Effector memory CD4-positive, alpha-beta T cell (primary cell): ENCODE measurements at regions not wholly inside any gene's neighbourhood (a gene's known extent, or its start where the extent isn't known, plus 50 kb on each side); places are given as distances from the start of the nearest gene placed in this dataset.
A peak's percentile ranks its signal among the peaks of the same experiment; 100 is the strongest.
"Not testable (repeated sequence)": the region's sequence is repeated elsewhere in the genome, so short reads cannot be mapped to it uniquely, and the experiment has no call there.

Experiments
- DNase-seq, 3 donors: peaks; one replicate each; pipeline ENCODE4 v3.0.0-alpha.2; 2020
- H3K27ac ChIP-seq: 2 replicates; pipeline ENCODE4 v1.7.0; 2013; ENCODE audit warnings: mild to moderate bottlenecking, low read length, moderate library complexity; ENCODE audit not compliant: insufficient read depth, poor library complexity, severe bottlenecking
- H3K27me3 ChIP-seq: replicated peaks from 2 replicates; pipeline ENCODE4 v1.7.0; 2013; ENCODE audit warnings: mild to moderate bottlenecking, low read length; ENCODE audit not compliant: insufficient read depth, control insufficient read depth, poor library complexity, severe bottlenecking
- H3K36me3 ChIP-seq: 2 replicates; pipeline ENCODE4 v1.7.0; 2013; ENCODE audit warnings: mild to moderate bottlenecking, low read length, moderate library complexity; ENCODE audit not compliant: control insufficient read depth, insufficient read depth
- H3K4me1 ChIP-seq: 2 replicates; pipeline ENCODE4 v1.7.0; 2013; ENCODE audit warnings: low read length, mild to moderate bottlenecking; ENCODE audit not compliant: control insufficient read depth, insufficient read depth, poor library complexity, severe bottlenecking
- H3K4me3 ChIP-seq: 2 replicates; pipeline ENCODE4 v1.7.0; 2013; ENCODE audit warnings: low read length, low read depth, mild to moderate bottlenecking; ENCODE audit not compliant: insufficient read depth, poor library complexity, severe bottlenecking
- H3K9me3 ChIP-seq: 2 replicates; pipeline ENCODE4 v1.7.0; 2013; ENCODE audit warnings: mild to moderate bottlenecking, low read length, moderate library complexity; ENCODE audit not compliant: control insufficient read depth

DNA sequence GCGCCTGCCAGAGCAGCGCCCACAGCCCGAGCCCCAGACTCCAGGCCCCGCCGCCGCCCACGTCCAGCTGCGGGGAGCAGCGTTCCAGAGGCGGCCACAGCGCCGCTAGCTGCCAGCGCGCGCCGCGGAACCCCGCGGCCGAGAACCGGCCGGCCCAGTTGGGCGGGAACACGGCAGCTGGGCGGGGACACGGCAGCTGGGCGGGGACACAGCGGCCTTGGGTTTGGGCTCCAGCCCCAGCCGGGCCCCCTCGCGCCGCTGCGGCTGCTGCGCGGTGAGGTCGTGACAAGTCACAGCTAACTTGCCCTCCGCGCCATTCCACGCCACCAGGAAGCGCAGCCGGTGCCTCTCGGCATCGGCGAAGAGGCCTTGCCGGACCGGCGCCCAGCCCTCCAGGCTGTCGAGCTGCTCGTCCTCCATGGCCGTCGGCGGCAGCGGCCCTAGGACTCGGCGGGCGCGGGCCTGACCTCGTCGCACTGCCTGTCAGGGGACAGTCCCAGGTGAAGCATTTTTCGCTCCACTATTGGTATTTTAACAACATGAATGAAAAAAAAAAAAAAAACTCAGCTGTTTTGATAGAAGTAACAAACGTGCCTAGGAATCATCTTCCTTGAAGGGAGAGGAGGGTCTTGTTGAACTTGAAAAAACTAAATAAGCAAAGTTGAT lies 56.6 kb upstream of the GOLGA8N start:
- not testable (repeated sequence) for H3K4me1 ChIP-seq, H3K27me3 ChIP-seq, H3K36me3 ChIP-seq, H3K27ac ChIP-seq, H3K9me3 ChIP-seq
- peak overlapping the region; percentile 37 for H3K4me3 ChIP-seq
- peak; percentile 1 to 18 (median 3) for DNase-seq

DNA sequence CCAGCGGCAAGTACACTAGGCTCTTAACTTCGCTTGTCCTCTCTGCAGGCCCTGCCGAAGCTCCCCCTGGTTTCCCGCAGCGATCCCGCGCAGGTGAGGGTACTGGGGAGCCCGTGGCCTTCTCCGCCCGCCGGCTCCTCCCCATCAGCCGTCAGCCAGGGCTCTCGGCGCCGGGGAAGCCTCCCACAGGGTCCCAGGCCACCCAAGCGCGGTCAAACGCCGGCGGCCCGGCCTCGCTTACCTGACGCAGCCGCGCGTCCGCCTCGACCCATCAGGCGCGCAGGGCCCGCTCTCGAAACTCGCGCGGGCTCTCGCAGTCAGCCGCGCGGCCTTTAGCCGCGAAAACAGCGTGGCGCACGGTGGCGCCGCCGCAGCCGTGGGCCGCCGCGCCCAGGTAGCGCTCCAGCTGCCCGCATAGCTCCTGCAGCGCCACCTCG lies 57.2 kb upstream of the GOLGA8N start:
- not testable (repeated sequence) for H3K27me3 ChIP-seq, H3K4me1 ChIP-seq, H3K9me3 ChIP-seq, H3K27ac ChIP-seq, H3K36me3 ChIP-seq, DNase-seq, H3K4me3 ChIP-seq

DNA sequence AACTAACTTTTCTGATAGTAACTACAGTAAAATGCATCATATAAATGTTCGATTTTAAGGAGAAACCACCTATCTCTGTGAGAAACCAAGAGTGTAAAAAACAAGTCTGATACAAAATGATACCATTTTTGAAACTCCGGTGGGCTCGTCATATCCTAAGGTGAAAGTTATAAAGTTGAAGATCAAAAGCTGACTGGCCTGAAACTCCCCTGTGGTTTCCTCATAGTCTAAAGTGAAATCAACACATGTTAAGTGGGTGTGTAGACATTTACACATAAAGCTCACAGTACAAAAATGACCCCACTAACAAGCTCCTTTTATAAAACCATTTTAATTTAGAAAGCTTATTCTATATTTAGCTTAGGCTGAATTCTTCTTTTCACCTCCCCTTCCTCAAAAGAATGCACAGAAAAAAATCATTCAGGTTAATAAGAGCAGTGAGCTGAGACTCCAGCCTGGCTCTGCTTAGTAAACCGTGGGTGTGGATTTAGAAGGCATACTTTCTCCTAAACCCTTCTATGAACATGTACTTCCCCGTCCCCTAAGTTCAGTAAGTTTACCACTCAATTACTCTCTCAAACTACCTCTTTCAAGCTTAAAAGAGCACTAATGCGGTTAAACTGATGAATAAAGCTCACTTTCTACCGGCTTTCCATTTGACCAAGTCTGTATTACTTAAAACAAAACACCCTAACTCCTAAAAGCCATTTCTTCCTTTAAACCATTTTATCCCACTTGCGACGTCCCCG lies 57.9 kb upstream of the GOLGA8N start:
- H3K27ac ChIP-seq, result not testable (repeated sequence)

DNA sequence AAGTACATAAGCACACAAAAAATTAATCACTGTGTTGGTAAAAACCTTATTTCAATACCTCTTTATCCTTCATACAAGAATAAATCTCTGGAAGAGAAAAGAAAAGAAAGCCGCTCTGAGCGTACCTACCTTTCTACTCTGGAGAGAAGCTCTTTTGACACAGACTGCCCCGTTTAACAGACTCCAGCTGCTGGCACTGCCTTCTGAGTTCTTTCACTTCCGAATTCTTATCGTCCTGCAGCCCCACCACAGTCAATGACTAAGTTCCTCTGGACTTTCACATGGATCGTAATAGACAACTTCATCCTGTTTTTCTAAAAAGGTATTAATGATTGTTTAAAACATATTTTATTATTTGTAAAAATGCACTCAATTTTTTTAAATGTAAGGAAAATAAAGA lies 67.5 kb upstream of the GOLGA8O start:
- H3K4me1 ChIP-seq, H3K9me3 ChIP-seq, H3K27ac ChIP-seq, H3K4me3 ChIP-seq, H3K36me3 ChIP-seq, H3K27me3 ChIP-seq, DNase-seq: not testable (repeated sequence)

More for the DNA sequence above, 57.9 kb upstream of the GOLGA8N start:
- not testable (repeated sequence) for DNase-seq, H3K9me3 ChIP-seq, H3K27me3 ChIP-seq, H3K4me1 ChIP-seq, H3K4me3 ChIP-seq, H3K36me3 ChIP-seq

DNA sequence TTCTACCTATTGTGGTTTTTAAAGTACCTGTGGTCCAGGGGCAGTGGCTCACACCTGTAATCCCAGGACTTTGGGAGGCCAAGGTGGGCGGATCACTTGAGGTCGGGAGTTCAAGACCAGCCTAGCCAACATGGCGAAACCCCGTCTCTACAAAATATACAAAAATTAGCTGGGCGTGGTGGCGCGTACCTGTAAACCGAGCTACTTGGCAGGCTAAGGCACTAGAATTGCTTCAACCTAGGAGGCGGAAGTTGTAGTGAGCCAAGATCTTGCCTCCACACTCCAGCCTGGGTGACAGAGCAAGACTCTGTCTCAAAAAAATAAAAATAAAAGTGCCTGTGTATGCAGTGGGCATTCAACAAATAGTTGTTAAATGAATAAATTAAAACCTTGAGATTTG lies 67.0 kb upstream of the GOLGA8O start:
- not testable (repeated sequence) for H3K27me3 ChIP-seq, H3K27ac ChIP-seq, DNase-seq, H3K4me1 ChIP-seq, H3K9me3 ChIP-seq, H3K36me3 ChIP-seq, H3K4me3 ChIP-seq

DNA sequence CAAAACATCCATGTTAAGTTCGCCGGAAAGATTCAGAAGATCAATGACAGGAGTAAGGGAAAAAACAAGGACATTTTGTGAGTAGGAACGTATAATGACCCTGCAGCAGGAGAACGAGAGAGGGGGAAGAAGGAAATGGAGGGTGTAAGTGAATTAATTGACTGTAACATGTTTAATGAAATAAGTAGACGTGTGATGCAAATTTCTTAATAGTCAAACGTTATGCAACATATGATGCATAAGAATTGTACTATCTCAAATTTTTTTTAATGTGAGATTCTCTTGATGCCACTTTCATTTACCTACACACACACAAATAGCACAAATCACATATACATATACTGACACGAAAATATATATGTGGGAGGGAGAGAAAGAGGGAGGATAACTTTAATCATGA lies 63.5 kb upstream of the GOLGA8O start:
- not testable (repeated sequence) for H3K4me3 ChIP-seq, H3K4me1 ChIP-seq, H3K27ac ChIP-seq, H3K9me3 ChIP-seq, DNase-seq, H3K36me3 ChIP-seq, H3K27me3 ChIP-seq

DNA sequence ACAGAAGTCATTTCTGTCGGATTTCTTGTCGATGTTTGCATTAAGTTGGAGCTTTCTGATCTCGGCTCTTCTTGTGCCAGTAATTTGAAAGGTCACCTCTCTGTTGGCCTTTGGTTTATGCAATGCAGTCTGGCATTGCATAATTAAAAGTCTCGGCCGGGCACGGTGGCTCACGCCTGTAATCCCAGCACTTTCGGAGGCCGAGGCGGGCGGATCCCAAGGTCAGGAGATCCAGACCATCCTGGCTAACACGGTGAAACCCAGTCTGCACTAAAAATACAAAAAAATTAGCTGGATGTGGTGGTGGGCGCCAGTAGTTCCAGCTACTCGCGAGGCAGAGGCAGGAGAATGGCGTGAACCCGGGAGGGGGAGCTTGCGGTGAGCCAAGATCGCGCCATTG lies 62.6 kb upstream of the GOLGA8O start:
- DNase-seq, H3K9me3 ChIP-seq, H3K27ac ChIP-seq, H3K27me3 ChIP-seq, H3K4me1 ChIP-seq, H3K36me3 ChIP-seq, H3K4me3 ChIP-seq: not testable (repeated sequence)

DNA sequence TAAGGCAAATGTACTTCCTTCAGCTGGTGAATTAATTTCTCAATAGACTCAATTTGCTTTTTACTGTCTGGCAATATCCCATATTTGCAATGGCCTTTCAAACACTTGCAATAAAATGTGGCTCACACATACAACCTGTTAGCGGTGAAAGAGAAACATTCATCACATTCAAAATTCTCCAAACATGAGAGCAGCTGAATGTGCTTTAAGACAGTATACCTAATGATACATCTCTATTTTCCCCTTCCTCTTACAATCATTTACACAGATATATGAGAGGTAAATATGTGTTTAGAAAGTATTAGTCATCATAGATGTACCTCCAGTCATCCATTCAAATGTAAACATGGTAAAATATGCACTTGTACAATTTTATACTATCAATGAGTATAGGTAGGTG lies 61.5 kb upstream of the GOLGA8O start:
- H3K9me3 ChIP-seq, H3K4me3 ChIP-seq, H3K36me3 ChIP-seq, H3K27me3 ChIP-seq, H3K27ac ChIP-seq, DNase-seq, H3K4me1 ChIP-seq: not testable (repeated sequence)

DNA sequence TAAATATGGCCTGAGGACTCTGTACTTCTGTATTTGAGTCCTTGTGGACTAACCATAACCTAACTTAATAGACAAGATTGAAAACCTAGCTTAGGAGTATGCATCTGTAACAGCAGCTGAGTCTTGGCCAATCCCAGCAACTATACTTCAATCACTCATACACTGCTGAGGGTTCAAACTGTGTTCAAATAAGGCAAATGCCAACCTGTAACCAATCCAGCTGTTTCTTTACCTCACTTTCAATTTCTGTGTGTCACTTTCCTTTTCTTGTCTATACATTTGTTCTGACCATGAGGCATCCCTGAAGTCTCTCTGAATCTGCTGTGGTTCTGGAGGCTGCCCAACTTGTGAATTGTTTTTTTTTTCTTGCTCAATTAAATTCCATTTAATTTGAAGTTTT lies 57.9 kb upstream of the GOLGA8O start:
- H3K4me3 ChIP-seq, DNase-seq, H3K27me3 ChIP-seq, H3K27ac ChIP-seq, H3K4me1 ChIP-seq, H3K9me3 ChIP-seq, H3K36me3 ChIP-seq: not testable (repeated sequence)

DNA sequence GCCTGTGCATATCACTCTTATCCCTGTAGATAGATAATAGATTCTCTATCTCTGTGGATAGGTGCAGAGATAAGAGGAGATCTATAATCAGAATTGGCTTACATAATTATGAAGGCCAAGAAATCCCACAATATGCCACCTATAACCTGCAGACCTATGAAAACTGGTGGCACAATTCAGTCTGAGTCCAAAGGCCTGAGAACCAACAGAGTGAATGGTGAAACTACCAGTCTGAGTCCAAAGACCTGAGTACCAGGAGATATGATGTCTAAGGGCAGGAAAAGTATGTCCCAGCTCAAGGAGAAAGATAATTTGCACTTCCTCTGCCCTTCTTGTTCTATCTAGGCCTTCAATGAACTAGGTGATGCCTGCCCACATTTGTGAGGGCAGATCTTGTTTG lies 54.6 kb upstream of the GOLGA8O start:
- H3K36me3 ChIP-seq, H3K4me1 ChIP-seq: not testable (repeated sequence)

More for the DNA sequence above, 54.6 kb upstream of the GOLGA8O start:
- not testable (repeated sequence) for H3K4me3 ChIP-seq, H3K27ac ChIP-seq, H3K9me3 ChIP-seq, DNase-seq, H3K27me3 ChIP-seq
